ENCODE measurements at regions not wholly inside any gene's neighbourhood (a gene's known extent, or its start where the extent isn't known, plus 50 kb on each side); places are given as distances from the start of the nearest gene placed in this dataset.

GRCh38 chr2:19731037-19731436 is 170.7 kb downstream of the TTC32 start:
- TF ChIP-seq CTCF (conservative IDR thresholded peaks at IDR 0.05) = no peak
- no peak for TF ChIP-seq EZH2 (IDR thresholded peaks at IDR 0.05; ENCODE audit: low read depth)
